DND-41 (cell line): ENCODE measurements at regions not wholly inside any gene's neighbourhood (a gene's known extent, or its start where the extent isn't known, plus 50 kb on each side); places are given as distances from the start of the nearest gene placed in this dataset.
A peak's percentile ranks its signal among the peaks of the same experiment; 100 is the strongest.

Experiments used
- ATAC-seq: fragments of 200-7000 bp; cut with Tn5 transposase; 3 replicates; pipeline ENCODE4 v1.9.1; 2021; ENCODE audit warnings: low read depth; ENCODE audit not compliant: insufficient read depth
- DNase-seq: peaks from one replicate; pipeline ENCODE4 v3.0.0-alpha.2; 2020
- H2AFZ ChIP-seq: 2 replicates; pipeline ENCODE4 v1.6.0; 2012; ENCODE audit warnings: low read depth, low read length
- H3K27ac ChIP-seq: 2 replicates; pipeline ENCODE4 v1.5.1; 2012; ENCODE audit warnings: low read length, inconsistent platforms
- H3K27me3 ChIP-seq: fragments of 200-600 bp; sonication (generic); 2 replicates; pipeline ENCODE4 v1.6.0; 2012; ENCODE audit warnings: low read length, mild to moderate bottlenecking, inconsistent platforms; ENCODE audit not compliant: insufficient read depth, poor library complexity
- H3K36me3 ChIP-seq: 2 replicates; pipeline ENCODE4 v1.5.1; 2012; ENCODE audit warnings: low read length, inconsistent platforms; ENCODE audit not compliant: insufficient read depth
- H3K4me1 ChIP-seq: 2 replicates; pipeline ENCODE4 v1.5.1; 2012; ENCODE audit warnings: mild to moderate bottlenecking, low read length; ENCODE audit not compliant: insufficient read depth
- H3K4me2 ChIP-seq: 2 replicates; pipeline ENCODE4 v1.6.0; 2012; ENCODE audit warnings: mild to moderate bottlenecking, moderate library complexity, low read length, inconsistent platforms; ENCODE audit not compliant: insufficient read depth
- H3K4me3 ChIP-seq, 2 experiments: fragments of 200-600 bp in 1 of 2; shearing (Covaris generic) in 1 of 2; 2 replicates each; pipeline ENCODE4 v1.5.1; 2012 to 2016; ENCODE audit warnings: inconsistent platforms in 2 of 2, low read length in 2 of 2, mild to moderate bottlenecking in 2 of 2, low read depth in 1 of 2, moderate library complexity in 1 of 2
- H3K79me2 ChIP-seq: 2 replicates; pipeline ENCODE4 v1.6.0; 2012; ENCODE audit warnings: low read length, inconsistent platforms; ENCODE audit not compliant: insufficient read depth
- H3K9ac ChIP-seq: 2 replicates; pipeline ENCODE4 v1.6.0; 2012; ENCODE audit warnings: low read depth, mild to moderate bottlenecking, inconsistent platforms, low read length, moderate library complexity
- H3K9me3 ChIP-seq: 2 replicates; pipeline ENCODE4 v1.5.1; 2012; ENCODE audit warnings: low read length, moderate library complexity, mild to moderate bottlenecking, inconsistent platforms; ENCODE audit not compliant: insufficient read depth, severe bottlenecking
- H4K20me1 ChIP-seq: 2 replicates; pipeline ENCODE4 v1.6.0; 2012; ENCODE audit warnings: low read length; ENCODE audit not compliant: insufficient read depth
- CTCF ChIP-seq: IDR thresholded peaks from 2 replicates; pipeline ENCODE4 v1.5.1; 2012; ENCODE audit warnings: borderline replicate concordance, low read length, moderate library complexity, mild to moderate bottlenecking; ENCODE audit not compliant: poor library complexity, severe bottlenecking; ENCODE audit errors: extremely low read depth
- EZH2 ChIP-seq: IDR thresholded peaks from 3 replicates; pipeline ENCODE4 v1.6.1; 2012; ENCODE audit warnings: borderline replicate concordance, low read depth, mild to moderate bottlenecking, moderate library complexity, low read length, inconsistent platforms; ENCODE audit not compliant: severe bottlenecking

- Histone ChIP-seq H4K20me1 (no peaks in the 10 kb centered on the region), H3K4me3 (no peak overlapping the region), H3K4me1 (peaks cover 27% of the 10 kb centered on the region), H3K27me3 (no peaks in the 10 kb centered on the region), H3K27ac (no peak overlapping the region), H3K4me2 (no peak overlapping the region), H3K9ac (no peak overlapping the region), H3K79me2 (no peaks in the 10 kb centered on the region), H2AFZ (no peak overlapping the region), H3K36me3 (no peaks in the 10 kb centered on the region), H3K9me3 (no peaks in the 10 kb centered on the region)
- ATAC-seq: no peak
- no peak for DNase-seq
- TF ChIP-seq EZH2: no peak
- TF ChIP-seq CTCF: no peak
Measured at GRCh38 chr22:45061332-45061731, 51.5 kb upstream of the PHF21B start.

GRCh38 chr22:45064313-45065278 is 54.8 kb upstream of the PHF21B start:
- H3K36me3 ChIP-seq: no peaks in the 10 kb centered on the region
- no peaks in the 10 kb centered on the region for H3K9me3 ChIP-seq
- no peaks in the 10 kb centered on the region for H3K27me3 ChIP-seq
- H2AFZ ChIP-seq: no peak overlapping the region
- DNase-seq: peak; percentile 23
- no peaks in the 10 kb centered on the region for H3K79me2 ChIP-seq
- no peak overlapping the region for H3K27ac ChIP-seq
- peaks cover under 1% of the 10 kb centered on the region for H3K4me1 ChIP-seq
- ATAC-seq: peak; percentile 58
- TF ChIP-seq EZH2 (no peak), CTCF (no peak)
- H3K4me3 ChIP-seq: no peak overlapping the region
- no peak overlapping the region for H3K9ac ChIP-seq
- H3K4me2 ChIP-seq: no peak overlapping the region
- H4K20me1 ChIP-seq: no peaks in the 10 kb centered on the region

GRCh38 chr22:45065726-45066125 is 55.9 kb upstream of the PHF21B start:
- Histone ChIP-seq H3K9ac (no peak overlapping the region), H3K36me3 (no peaks in the 10 kb centered on the region), H3K27me3 (no peaks in the 10 kb centered on the region), H3K4me3 (no peak overlapping the region), H4K20me1 (no peaks in the 10 kb centered on the region), H3K27ac (no peak overlapping the region), H3K4me1 (no peaks in the 10 kb centered on the region), H3K9me3 (no peaks in the 10 kb centered on the region), H3K4me2 (no peak overlapping the region), H3K79me2 (no peaks in the 10 kb centered on the region), H2AFZ (no peak overlapping the region)
- no peak for TF ChIP-seq EZH2
- TF ChIP-seq CTCF: no peak
- DNase-seq (no peak), ATAC-seq (no peak)
